ENCODE measurements at regions not wholly inside any gene's neighbourhood (a gene's known extent, or its start where the extent isn't known, plus 50 kb on each side); places are given as distances from the start of the nearest gene placed in this dataset.
"Not testable (repeated sequence)": the region's sequence is repeated elsewhere in the genome, so short reads cannot be mapped to it uniquely, and the experiment has no call there.

- DNase-seq (ENCODE audit: low read depth, low spot score), result no peak
Measured at GRCh38 chr6:149127212-149127611, 190.3 kb upstream of the TAB2 start.

GRCh38 chr6:149128489-149129145, 188.9 kb upstream of the TAB2 start:
- no peak for DNase-seq (ENCODE audit: low read depth, low spot score)

- DNase-seq (ENCODE audit: low read depth, low spot score), result no peak
Measured at GRCh38 chr6:149129371-149130077, 188.0 kb upstream of the TAB2 start.

GRCh38 chr6:149130090-149130489, 187.4 kb upstream of the TAB2 start:
- DNase-seq (ENCODE audit: low read depth, low spot score), result no peak

- DNase-seq (ENCODE audit: low read depth, low spot score), result no peak
Measured at GRCh38 chr6:149130508-149130907, 187.0 kb upstream of the TAB2 start.

- no peak for DNase-seq (ENCODE audit: low read depth, low spot score)
Measured at GRCh38 chr6:149131891-149132290, 185.6 kb upstream of the TAB2 start.

GRCh38 chr6:149132336-149132735, 185.2 kb upstream of the TAB2 start:
- no peak for DNase-seq (ENCODE audit: low read depth, low spot score)

GRCh38 chr6:149134511-149134933, 183.0 kb upstream of the TAB2 start:
- no peak for DNase-seq (ENCODE audit: low read depth, low spot score)

GRCh38 chr6:149135809-149136208, 181.7 kb upstream of the TAB2 start:
- no peak for DNase-seq (ENCODE audit: low read depth, low spot score)

GRCh38 chr6:149136273-149136912, 181.1 kb upstream of the TAB2 start:
- no peak for DNase-seq (ENCODE audit: low read depth, low spot score)

- no peak for DNase-seq (ENCODE audit: low read depth, low spot score)
Measured at GRCh38 chr6:149136913-149137286, 180.6 kb upstream of the TAB2 start.

GRCh38 chr6:149137594-149137993, 179.9 kb upstream of the TAB2 start:
- DNase-seq (ENCODE audit: low read depth, low spot score), result no peak

GRCh38 chr6:149138089-149138488, 179.4 kb upstream of the TAB2 start:
- no peak for DNase-seq (ENCODE audit: low read depth, low spot score)

- no peak for DNase-seq (ENCODE audit: low read depth, low spot score)
Measured at GRCh38 chr6:149138699-149139294, 178.7 kb upstream of the TAB2 start.

GRCh38 chr6:149139782-149140136, 177.8 kb upstream of the TAB2 start:
- no peak for DNase-seq (ENCODE audit: low read depth, low spot score)

- DNase-seq (ENCODE audit: low read depth, low spot score), result no peak
Measured at GRCh38 chr6:149140137-149140909, 177.2 kb upstream of the TAB2 start.

GRCh38 chr6:149140910-149141290, 176.6 kb upstream of the TAB2 start:
- DNase-seq (ENCODE audit: low read depth, low spot score), result no peak

GRCh38 chr6:149142924-149143429, 174.5 kb upstream of the TAB2 start:
- no peak for DNase-seq (ENCODE audit: low read depth, low spot score)

- not testable (repeated sequence) for DNase-seq (ENCODE audit: low read depth, low spot score)
Measured at GRCh38 chr6:149145800-149146199, 171.7 kb upstream of the TAB2 start.

- DNase-seq (ENCODE audit: low read depth, low spot score), result no peak
Measured at GRCh38 chr6:149147195-149147594, 170.3 kb upstream of the TAB2 start.

- no peak for DNase-seq (ENCODE audit: low read depth, low spot score)
Measured at GRCh38 chr6:149147938-149148718, 169.4 kb upstream of the TAB2 start.

Data from iPS DF 19.7 (cell line).